Endodermal cell (in vitro differentiated cells): ENCODE measurements at regions not wholly inside any gene's neighbourhood (a gene's known extent, or its start where the extent isn't known, plus 50 kb on each side); places are given as distances from the start of the nearest gene placed in this dataset.

Experiments
- DNase-seq: peaks from one replicate; pipeline ENCODE4 v3.0.0-alpha.2; 2017
- H3K27ac ChIP-seq: 2 replicates; pipeline ENCODE4 v1.5.1; 2013; ENCODE audit warnings: mild to moderate bottlenecking, low read depth, low read length, moderate library complexity
- H3K27me3 ChIP-seq: 2 replicates; pipeline ENCODE4 v1.6.1; 2013; ENCODE audit warnings: mild to moderate bottlenecking, low read length, moderate library complexity; ENCODE audit not compliant: insufficient read depth, control insufficient read depth, poor library complexity, severe bottlenecking
- H3K36me3 ChIP-seq: 2 replicates; pipeline ENCODE4 v1.7.0; 2013; ENCODE audit warnings: mild to moderate bottlenecking, low read length, moderate library complexity; ENCODE audit not compliant: control insufficient read depth, insufficient read depth
- H3K4me1 ChIP-seq: one replicate; pipeline ENCODE4 v1.7.0; 2013; ENCODE audit warnings: low read length; ENCODE audit not compliant: control insufficient read depth, insufficient read depth
- H3K4me3 ChIP-seq: 2 replicates; pipeline ENCODE4 v1.5.1; 2013; ENCODE audit warnings: mild to moderate bottlenecking, low read length, moderate library complexity
- H3K9ac ChIP-seq: 2 replicates; pipeline ENCODE4 v1.6.1; 2013; ENCODE audit warnings: mild to moderate bottlenecking, low read length, moderate library complexity; ENCODE audit not compliant: poor library complexity, severe bottlenecking; ENCODE audit errors: extremely low read depth
- H3K9me3 ChIP-seq: 2 replicates; pipeline ENCODE4 v1.6.1; 2013; ENCODE audit warnings: mild to moderate bottlenecking, low read length, moderate library complexity; ENCODE audit not compliant: control insufficient read depth
- H3K27ac Mint-ChIP-seq: 2 replicates; pipeline ENCODE4 v1.8.0; 2020; ENCODE audit warnings: mixed read lengths
- H3K27me3 Mint-ChIP-seq: 2 replicates; pipeline ENCODE4 v1.8.0; 2021; ENCODE audit warnings: mild to moderate bottlenecking, mixed read lengths; ENCODE audit not compliant: insufficient read depth
- H3K36me3 Mint-ChIP-seq: 2 replicates; pipeline ENCODE4 v1.8.0; 2020; ENCODE audit warnings: low read depth, mixed read lengths
- H3K4me1 Mint-ChIP-seq: 2 replicates; pipeline ENCODE4 v1.8.0; 2020; ENCODE audit warnings: mixed read lengths
- H3K4me3 Mint-ChIP-seq: 2 replicates; pipeline ENCODE4 v1.8.0; 2020; ENCODE audit warnings: mild to moderate bottlenecking, moderate library complexity, mixed read lengths
- H3K9me3 Mint-ChIP-seq: 2 replicates; pipeline ENCODE4 v1.8.0; 2020; ENCODE audit warnings: mild to moderate bottlenecking, mixed read lengths
- CTCF ChIP-seq: fragments of 200-600 bp; sonication (generic); conservative IDR thresholded peaks from 2 replicates; pipeline ENCODE4 v1.5.0; 2021; ENCODE audit warnings: antibody characterized with exemption, mild to moderate bottlenecking
- WGBS, 2 experiments: methylation state at CpG; one replicate each; pipeline versions ENCODE4 v1.1.5 to v1.1.7; 2013; ENCODE audit warnings: missing lambda C conversion rate in 2 of 2, mixed read lengths in 1 of 2; ENCODE audit not compliant: insufficient coverage in 1 of 2, insufficient read length in 1 of 2; 5-methylcytosine and 5-hydroxymethylcytosine counted together

DNA sequence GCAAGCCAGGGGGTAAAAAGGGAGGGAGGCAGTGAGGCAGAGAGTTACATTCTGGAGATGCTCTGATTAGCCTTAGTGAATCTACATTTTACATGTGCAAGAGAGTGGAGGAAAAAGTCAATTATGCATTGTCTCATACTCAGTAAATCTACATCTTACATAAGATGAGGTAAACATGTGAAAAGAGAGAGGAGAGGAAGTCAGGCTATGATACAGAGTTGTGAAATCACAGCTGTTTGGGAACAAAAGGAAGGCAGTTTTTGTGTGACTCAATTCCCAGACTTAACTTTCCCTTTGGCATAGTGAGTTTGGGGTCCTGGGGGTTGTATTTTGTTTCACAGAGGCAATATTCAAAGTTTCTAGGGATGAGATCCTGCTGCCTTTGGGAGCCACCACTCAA lies 67.8 kb downstream of the GP2 start:
- Mint-ChIP-seq H3K4me3 (no peak overlapping the region), H3K27me3 (no peaks in the 10 kb centered on the region), H3K9me3 (peaks cover 6% of the 10 kb centered on the region), H3K36me3 (peaks cover 2% of the 10 kb centered on the region), H3K27ac (no peak overlapping the region), H3K4me1 (peaks cover 3% of the 10 kb centered on the region)
- Histone ChIP-seq H3K4me3 (no peak overlapping the region), H3K27me3 (no peaks in the 10 kb centered on the region), H3K4me1 (no peaks in the 10 kb centered on the region), H3K36me3 (no peaks in the 10 kb centered on the region), H3K27ac (no peak overlapping the region), H3K9me3 (peaks cover 10% of the 10 kb centered on the region), H3K9ac (no peak overlapping the region)
- no peak for TF ChIP-seq CTCF
- DNase-seq = no peak

GRCh38 chr16:20257234-20257633 lies 70.1 kb downstream of the GP2 start:
- Histone ChIP-seq H3K36me3 (no peaks in the 10 kb centered on the region), H3K4me3 (no peak overlapping the region), H3K4me1 (no peaks in the 10 kb centered on the region), H3K9me3 (peaks cover 10% of the 10 kb centered on the region), H3K27me3 (no peaks in the 10 kb centered on the region), H3K9ac (no peak overlapping the region), H3K27ac (no peak overlapping the region)
- Mint-ChIP-seq H3K27ac (no peak overlapping the region), H3K4me1 (no peaks in the 10 kb centered on the region), H3K9me3 (peaks cover 6% of the 10 kb centered on the region), H3K36me3 (peaks cover 2% of the 10 kb centered on the region), H3K27me3 (no peaks in the 10 kb centered on the region), H3K4me3 (no peak overlapping the region)
- WGBS, 2 experiments = 71 to 86% methylated on average over 1 to 3 of the region's 3 CpGs
- no peak for TF ChIP-seq CTCF
- no peak for DNase-seq

DNA sequence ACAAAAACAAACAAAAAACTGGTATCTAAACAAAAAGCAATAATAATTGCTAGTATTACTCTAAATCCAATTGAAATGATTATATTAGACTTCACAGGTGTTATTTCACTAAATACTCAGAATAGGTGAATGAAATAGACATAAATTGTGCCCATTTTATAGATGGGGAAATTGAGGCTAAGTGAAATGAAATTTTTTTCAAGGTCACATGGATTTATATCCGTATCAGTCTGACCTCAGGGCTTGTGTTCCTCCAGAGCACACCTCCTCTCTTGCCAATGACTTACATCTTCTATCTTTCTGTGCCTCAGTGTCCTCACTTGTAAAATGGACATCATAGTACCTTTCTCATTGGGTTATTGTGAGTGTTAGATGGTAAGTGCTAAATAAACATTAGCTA lies 72.3 kb downstream of the GP2 start:
- Histone ChIP-seq H3K36me3 (no peaks in the 10 kb centered on the region), H3K9ac (no peak overlapping the region), H3K4me3 (no peak overlapping the region), H3K27me3 (no peaks in the 10 kb centered on the region), H3K4me1 (no peaks in the 10 kb centered on the region), H3K9me3 (peaks cover 10% of the 10 kb centered on the region), H3K27ac (no peak overlapping the region)
- Mint-ChIP-seq H3K9me3 (peaks cover 6% of the 10 kb centered on the region), H3K4me1 (no peaks in the 10 kb centered on the region), H3K4me3 (no peak overlapping the region), H3K27ac (no peak overlapping the region), H3K27me3 (no peaks in the 10 kb centered on the region), H3K36me3 (peaks cover 2% of the 10 kb centered on the region)
- TF ChIP-seq CTCF = no peak
- no peak for DNase-seq
- 82 to 89% methylated on average over 1 of the region's 1 CpG for WGBS, 2 experiments
